Sigmoid colon (tissue), 4 donors: ENCODE measurements at regions not wholly inside any gene's neighbourhood (a gene's known extent, or its start where the extent isn't known, plus 50 kb on each side); places are given as distances from the start of the nearest gene placed in this dataset.

ENCODE experiments used
- EP300 ChIP-seq, 4 donors: sonication (generic); formaldehyde crosslinking; IDR thresholded peaks; one replicate each; pipeline ENCODE4 v1.6.1; 2017; ENCODE audit warnings: antibody characterized with exemption in 4 of 4
- POLR2A ChIP-seq, 2 donors: fragments of 450-650 bp; IDR thresholded peaks; one replicate each; pipeline ENCODE4 v1.6.1; 2016; ENCODE audit warnings: antibody characterized with exemption in 2 of 2, mild to moderate bottlenecking in 2 of 2, moderate library complexity in 2 of 2
- POLR2AphosphoS5 ChIP-seq, 4 donors: sonication (generic); formaldehyde crosslinking; IDR thresholded peaks; one replicate each; pipeline ENCODE4 v1.6.1; 2017; ENCODE audit warnings: antibody characterized with exemption in 4 of 4
- TF ChIP-seq, protein P1 (sequence below), 4 experiments: fragments of 450-650 bp in 3 of 4; fragments of 200-600 bp in 1 of 4; IDR thresholded peaks; one replicate each; pipeline ENCODE4 v1.5.1; 2016 to 2019; ENCODE audit warnings: antibody characterized with exemption in 4 of 4, mild to moderate bottlenecking in 3 of 4, moderate library complexity in 2 of 4

DNA sequence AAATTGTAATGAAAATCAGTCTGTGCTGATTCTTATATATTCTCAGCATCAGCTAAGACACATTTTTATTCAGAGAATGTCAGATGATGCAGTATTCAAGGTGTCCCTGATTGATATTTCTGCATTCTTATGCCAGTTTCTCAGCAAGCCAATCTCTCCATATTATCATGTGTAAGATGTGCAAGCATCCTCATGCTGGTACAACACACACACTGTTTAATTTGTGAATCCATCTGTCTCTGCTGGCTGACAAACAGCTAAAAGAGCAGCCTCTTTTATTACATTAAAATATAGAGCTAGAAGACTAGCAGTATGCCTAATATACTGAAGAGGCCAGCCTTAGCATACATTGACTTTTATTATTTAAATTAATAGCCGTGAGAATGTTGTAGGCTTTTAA lies 502.9 kb upstream of the GNPDA2 start:
- TF ChIP-seq POLR2A (IDR thresholded peaks at IDR 0.05) (no peak), POLR2AphosphoS5 (IDR thresholded peaks at IDR 0.05) (no peak), EP300 (IDR thresholded peaks at IDR 0.05) (no peak)
- TF ChIP-seq, protein P1, sequence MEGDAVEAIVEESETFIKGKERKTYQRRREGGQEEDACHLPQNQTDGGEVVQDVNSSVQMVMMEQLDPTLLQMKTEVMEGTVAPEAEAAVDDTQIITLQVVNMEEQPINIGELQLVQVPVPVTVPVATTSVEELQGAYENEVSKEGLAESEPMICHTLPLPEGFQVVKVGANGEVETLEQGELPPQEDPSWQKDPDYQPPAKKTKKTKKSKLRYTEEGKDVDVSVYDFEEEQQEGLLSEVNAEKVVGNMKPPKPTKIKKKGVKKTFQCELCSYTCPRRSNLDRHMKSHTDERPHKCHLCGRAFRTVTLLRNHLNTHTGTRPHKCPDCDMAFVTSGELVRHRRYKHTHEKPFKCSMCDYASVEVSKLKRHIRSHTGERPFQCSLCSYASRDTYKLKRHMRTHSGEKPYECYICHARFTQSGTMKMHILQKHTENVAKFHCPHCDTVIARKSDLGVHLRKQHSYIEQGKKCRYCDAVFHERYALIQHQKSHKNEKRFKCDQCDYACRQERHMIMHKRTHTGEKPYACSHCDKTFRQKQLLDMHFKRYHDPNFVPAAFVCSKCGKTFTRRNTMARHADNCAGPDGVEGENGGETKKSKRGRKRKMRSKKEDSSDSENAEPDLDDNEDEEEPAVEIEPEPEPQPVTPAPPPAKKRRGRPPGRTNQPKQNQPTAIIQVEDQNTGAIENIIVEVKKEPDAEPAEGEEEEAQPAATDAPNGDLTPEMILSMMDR (IDR thresholded peaks at IDR 0.05), result no peak
